GM12873 (cell line): ENCODE measurements at regions not wholly inside any gene's neighbourhood (a gene's known extent, or its start where the extent isn't known, plus 50 kb on each side); places are given as distances from the start of the nearest gene placed in this dataset.

Source experiments
- CTCF ChIP-seq: IDR thresholded peaks from 2 replicates; pipeline ENCODE4 v1.5.1; 2012; ENCODE audit warnings: low read depth, mild to moderate bottlenecking, moderate library complexity, low read length, control low read depth; ENCODE audit not compliant: insufficient read depth; ENCODE audit errors: missing control alignments

DNA sequence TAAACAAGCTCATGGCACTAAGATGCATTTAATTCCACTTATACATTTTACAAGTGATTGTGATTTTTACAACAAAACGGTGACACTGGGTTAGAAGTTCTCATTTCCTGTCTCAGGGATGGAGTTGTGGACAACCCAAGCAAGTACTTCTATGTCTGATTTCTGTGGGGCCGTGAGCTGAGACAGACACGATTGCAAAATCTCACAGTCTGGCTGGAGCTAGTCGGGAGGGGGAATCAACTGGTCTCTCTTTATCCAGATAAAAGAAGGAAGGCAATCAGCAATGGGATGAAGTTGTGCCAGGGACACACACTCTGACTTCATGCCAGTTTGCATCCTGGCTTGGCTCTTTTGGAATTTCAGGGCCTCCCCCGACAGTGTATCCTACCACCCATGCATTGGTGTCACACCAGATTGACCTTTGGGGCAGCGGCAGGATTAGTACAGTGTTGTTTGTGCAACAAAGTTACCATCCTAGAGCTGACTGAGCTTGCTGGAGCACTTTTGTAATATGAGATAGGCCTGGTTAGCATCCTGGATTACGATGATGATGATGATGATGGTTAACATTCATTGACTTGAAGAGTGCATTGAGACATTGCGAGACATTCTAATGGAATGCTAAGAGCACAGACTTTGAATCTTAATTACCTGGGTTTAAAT is 98.8 kb downstream of the CTAGE1 start:
- TF ChIP-seq CTCF = no peak

DNA sequence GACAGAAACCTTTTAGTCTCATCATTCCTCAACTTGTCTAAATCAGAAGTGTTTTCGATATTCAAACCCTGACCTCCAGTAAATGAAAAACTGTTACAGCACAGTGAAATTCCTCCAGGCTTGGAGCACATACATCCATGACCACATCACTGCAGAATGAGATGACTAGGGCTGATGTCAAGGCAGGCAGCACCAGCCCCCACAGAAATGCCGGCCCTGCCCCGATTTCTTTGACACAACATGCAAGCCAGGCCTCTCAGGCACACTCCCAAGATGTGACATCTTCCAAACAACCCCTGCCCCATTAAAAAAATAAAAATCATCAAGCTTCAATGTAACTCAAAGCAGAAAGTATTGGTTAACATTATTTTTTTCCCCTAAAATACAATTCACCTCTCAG is 103.3 kb downstream of the CTAGE1 start:
- TF ChIP-seq CTCF = no peak

DNA sequence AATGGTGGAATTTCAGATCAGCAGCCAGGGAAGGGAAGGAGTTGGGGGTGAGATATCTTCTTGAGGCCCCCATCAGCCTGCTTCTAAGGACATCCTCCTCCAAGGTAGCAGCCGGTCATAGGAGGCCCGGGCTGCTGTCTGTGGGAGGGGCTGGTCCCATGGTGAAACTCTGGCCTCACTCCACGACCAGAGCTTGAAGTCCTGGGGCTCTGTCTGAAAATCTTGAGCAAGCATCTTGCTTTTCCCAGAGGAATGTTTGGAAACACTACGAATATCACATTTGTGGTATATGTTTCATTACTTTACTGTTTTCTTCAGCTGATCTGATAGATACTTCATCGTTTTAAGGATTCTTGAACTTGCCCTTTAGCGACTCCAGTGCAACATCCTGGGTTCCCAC is 103.7 kb downstream of the CTAGE1 start:
- TF ChIP-seq CTCF = no peak

DNA sequence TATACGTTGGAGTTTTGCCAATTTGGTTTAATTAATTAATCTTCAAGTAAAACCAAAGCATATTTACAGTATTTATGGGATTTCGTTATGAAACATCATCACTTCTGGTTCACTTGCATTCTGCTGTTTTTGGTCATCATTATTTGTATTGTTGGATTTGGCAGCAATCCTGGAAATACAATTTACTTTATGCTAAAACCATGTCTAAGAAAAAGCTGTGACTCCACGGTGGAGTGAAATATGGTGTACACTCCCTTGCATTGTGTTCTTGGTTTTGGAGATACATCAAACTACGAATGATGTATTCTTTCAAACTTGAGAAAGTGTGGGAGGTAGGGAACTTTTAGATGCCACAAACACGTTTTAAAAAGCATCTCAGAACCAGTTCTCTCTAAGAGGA is 106.4 kb downstream of the CTAGE1 start:
- no peak for TF ChIP-seq CTCF

DNA sequence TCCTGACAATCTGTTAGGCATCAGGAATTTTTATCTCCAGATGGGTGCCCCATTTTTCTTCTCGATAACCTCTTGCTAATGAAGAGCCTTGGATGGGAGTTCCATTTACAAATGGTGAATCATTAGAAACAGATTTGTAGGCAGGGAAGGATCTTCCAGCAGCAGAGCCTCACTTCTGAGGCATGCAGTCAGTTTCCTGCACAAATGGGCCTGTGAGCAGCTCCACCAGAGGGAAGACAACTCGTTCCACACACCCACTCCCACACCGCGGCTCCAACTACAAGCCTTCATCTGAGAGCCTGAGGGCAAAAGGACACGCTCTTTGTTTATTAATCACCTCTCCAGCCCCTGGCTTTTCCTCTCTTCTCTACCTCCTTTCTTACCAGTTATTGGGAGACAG is 108.5 kb downstream of the CTAGE1 start:
- no peak for TF ChIP-seq CTCF

- TF ChIP-seq CTCF = no peak
Measured at GRCh38 chr18:22307528-22307927, 110.2 kb downstream of the CTAGE1 start.

- no peak for TF ChIP-seq CTCF
Measured at GRCh38 chr18:22303927-22304326, 113.8 kb downstream of the CTAGE1 start.
